ENCODE measurements at regions not wholly inside any gene's neighbourhood (a gene's known extent, or its start where the extent isn't known, plus 50 kb on each side); places are given as distances from the start of the nearest gene placed in this dataset.

DNA sequence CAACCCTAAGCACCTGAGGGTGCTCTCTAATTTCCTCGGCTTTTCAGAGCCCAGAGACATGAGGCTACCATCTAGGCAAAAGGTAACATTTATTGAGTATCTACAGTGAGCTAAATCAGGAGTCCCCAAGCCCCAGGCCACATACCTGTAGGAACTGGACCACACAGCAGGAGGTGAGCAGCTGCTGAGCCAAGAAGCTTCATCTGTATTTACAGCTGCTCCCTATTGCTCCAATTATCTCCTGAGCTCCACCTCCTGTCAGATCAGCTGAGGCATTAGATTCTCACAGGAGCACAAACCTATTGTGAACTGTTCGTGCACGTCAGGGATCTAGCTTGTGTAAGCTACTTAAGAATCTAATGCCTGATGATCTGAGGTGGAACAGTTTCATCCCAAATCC lies 70.2 kb downstream of the RND3 start:
- H3K4me3 ChIP-seq (ENCODE audit: control insufficient read depth, low read depth, low read length) = no peak overlapping the region
- TF ChIP-seq, protein P1, sequence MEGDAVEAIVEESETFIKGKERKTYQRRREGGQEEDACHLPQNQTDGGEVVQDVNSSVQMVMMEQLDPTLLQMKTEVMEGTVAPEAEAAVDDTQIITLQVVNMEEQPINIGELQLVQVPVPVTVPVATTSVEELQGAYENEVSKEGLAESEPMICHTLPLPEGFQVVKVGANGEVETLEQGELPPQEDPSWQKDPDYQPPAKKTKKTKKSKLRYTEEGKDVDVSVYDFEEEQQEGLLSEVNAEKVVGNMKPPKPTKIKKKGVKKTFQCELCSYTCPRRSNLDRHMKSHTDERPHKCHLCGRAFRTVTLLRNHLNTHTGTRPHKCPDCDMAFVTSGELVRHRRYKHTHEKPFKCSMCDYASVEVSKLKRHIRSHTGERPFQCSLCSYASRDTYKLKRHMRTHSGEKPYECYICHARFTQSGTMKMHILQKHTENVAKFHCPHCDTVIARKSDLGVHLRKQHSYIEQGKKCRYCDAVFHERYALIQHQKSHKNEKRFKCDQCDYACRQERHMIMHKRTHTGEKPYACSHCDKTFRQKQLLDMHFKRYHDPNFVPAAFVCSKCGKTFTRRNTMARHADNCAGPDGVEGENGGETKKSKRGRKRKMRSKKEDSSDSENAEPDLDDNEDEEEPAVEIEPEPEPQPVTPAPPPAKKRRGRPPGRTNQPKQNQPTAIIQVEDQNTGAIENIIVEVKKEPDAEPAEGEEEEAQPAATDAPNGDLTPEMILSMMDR (conservative IDR thresholded peaks at IDR 0.05; ENCODE audit: control insufficient read depth, insufficient read depth, low read depth, low read length) = no peak
- no peak for DNase-seq (ENCODE audit: low read depth)

DNA sequence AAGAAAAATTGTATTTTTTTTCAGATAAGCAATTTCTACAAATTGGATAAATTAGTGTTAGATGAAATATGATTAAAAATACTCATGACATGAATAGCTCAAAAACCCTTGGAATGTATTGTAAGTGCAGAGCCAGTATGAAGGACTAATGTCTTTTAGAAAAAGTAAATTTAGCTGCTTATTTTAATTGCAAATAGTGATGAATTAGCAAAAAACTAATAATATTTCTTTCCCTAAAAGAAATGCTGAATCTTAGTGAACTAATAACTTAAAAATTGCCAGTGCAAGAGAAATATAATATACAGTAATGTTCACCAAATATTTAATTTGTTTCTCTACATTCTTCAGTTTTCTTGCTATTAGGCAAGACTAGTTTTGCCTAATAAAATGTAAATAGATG lies 72.4 kb downstream of the RND3 start:
- H3K4me3 ChIP-seq (ENCODE audit: control insufficient read depth, low read depth, low read length) = no peak overlapping the region
- no peak for DNase-seq (ENCODE audit: low read depth)
- TF ChIP-seq, protein P1 (conservative IDR thresholded peaks at IDR 0.05; ENCODE audit: control insufficient read depth, insufficient read depth, low read depth, low read length) = no peak

DNA sequence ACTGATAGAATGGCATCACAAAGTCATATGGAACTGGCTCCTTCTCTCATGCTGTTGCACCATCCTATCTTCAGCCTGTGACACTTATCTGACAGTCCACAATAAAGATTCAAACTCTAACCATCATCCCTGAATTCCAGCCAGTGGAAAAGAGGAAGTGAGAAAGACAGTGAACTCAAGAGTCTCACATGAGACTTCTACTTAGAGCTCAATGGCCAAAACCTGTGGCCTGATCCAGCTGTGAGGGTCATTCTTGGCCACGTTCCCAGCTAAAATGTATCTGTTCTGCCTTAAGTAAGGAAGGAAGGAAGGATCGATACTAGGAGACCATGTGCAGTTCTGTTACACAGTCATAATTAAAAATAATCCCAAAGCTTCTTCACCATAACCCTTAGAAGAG lies 73.6 kb downstream of the RND3 start:
- TF ChIP-seq, protein P1 (conservative IDR thresholded peaks at IDR 0.05; ENCODE audit: control insufficient read depth, insufficient read depth, low read depth, low read length) = no peak
- no peak for DNase-seq (ENCODE audit: low read depth)
- no peak overlapping the region for H3K4me3 ChIP-seq (ENCODE audit: control insufficient read depth, low read depth, low read length)

DNA sequence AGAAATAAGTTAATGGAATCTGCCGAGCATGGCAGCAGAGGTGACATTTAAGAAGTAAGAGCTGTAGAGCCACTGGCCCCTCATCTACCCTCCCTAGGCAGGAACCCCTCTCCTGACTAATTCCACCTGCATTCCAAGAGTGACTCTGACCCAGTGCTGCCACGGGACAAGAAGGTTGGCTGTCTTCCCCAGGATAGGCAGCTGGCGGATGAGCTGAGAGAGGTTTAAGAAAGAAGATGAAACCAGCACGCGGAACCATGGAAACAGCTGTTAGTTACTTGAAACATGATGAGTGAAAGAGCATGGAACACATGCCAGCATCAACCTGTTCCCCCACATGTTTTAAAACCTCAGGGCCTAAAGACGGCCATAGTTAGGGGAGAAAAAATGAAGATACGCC lies 74.1 kb downstream of the RND3 start:
- no peak overlapping the region for H3K4me3 ChIP-seq (ENCODE audit: control insufficient read depth, low read depth, low read length)
- no peak for DNase-seq (ENCODE audit: low read depth)
- TF ChIP-seq, protein P1 (conservative IDR thresholded peaks at IDR 0.05; ENCODE audit: control insufficient read depth, insufficient read depth, low read depth, low read length) = no peak

DNA sequence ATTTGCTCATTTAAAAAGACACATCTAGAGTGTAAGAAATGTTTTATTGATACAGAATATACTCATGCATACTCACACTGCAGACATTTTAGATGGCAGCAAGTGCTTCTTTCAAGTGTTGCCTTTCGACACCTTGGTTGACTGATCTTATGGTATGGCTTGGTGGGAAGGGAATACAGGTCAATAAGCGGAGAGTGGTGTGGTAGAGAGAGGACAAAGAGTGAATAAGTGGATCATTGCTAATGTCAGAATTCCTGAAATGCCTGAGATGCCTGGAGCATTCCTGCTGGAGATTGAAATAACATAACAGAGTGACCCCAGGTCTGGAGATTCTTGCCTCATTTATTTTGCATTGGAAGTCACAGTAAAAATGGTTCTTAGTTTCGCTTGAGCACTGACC lies 76.7 kb downstream of the RND3 start:
- H3K4me3 ChIP-seq (ENCODE audit: control insufficient read depth, low read depth, low read length) = no peak overlapping the region
- peak; percentile 6 for DNase-seq (ENCODE audit: low read depth)
- TF ChIP-seq, protein P1 (conservative IDR thresholded peaks at IDR 0.05; ENCODE audit: control insufficient read depth, insufficient read depth, low read depth, low read length) = no peak

DNA sequence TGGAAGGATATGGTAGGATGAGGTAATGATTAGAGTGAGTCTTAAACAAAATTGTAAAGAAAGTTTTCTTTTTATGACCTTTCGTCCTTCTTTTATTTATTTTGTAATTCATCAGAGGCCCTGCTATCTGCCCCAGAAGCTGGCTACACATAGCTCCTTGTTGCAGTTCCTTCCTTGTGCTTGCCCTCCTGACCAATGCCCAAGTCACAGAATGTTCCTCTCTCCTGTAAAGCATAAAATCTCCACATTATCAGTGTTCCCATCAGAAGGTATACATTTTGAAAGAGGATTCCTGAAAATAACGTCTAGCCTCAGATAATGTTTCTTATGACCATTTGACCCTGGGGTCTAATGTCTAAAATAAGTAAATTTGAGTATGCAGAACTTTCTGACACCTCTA lies 78.3 kb downstream of the RND3 start:
- TF ChIP-seq, protein P1 (conservative IDR thresholded peaks at IDR 0.05; ENCODE audit: control insufficient read depth, insufficient read depth, low read depth, low read length) = no peak
- DNase-seq (ENCODE audit: low read depth) = no peak
- H3K4me3 ChIP-seq (ENCODE audit: control insufficient read depth, low read depth, low read length) = no peak overlapping the region

DNA sequence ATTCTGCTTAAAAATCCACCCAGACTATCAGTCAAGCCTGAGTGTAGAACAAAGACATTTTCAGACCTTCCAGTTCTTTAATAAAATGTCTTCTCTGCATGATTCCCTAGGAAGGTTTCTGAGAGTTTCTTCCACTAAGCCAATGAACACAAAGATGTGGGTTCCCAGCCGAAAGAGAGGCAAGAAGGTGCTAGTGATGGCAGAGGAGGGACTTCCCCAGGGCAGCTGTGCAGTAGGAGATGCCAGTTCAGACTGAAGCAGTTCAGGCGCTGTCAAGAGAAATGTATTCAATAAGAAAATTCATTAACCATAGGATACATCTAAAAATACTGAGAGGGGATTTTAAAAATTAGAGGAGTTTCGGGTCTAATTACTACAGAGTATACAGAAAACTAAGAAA lies 83.3 kb downstream of the RND3 start:
- TF ChIP-seq, protein P1 (conservative IDR thresholded peaks at IDR 0.05; ENCODE audit: control insufficient read depth, insufficient read depth, low read depth, low read length) = no peak
- H3K4me3 ChIP-seq (ENCODE audit: control insufficient read depth, low read depth, low read length) = no peak overlapping the region
- DNase-seq (ENCODE audit: low read depth) = no peak
